Nephron progenitor cell (in vitro differentiated cells): ENCODE measurements at regions not wholly inside any gene's neighbourhood (a gene's known extent, or its start where the extent isn't known, plus 50 kb on each side); places are given as distances from the start of the nearest gene placed in this dataset.

Experiments
- DNase-seq: peaks from one replicate; pipeline ENCODE4 v3.0.0; 2021
- H3K27ac Mint-ChIP-seq: 2 replicates; pipeline ENCODE4 v1.8.0; 2021; ENCODE audit warnings: mild to moderate bottlenecking, moderate library complexity, mixed read lengths
- H3K27me3 Mint-ChIP-seq: 2 replicates; pipeline ENCODE4 v1.8.0; 2021; ENCODE audit warnings: mild to moderate bottlenecking, low read depth, mixed read lengths; ENCODE audit not compliant: poor library complexity
- H3K36me3 Mint-ChIP-seq: 2 replicates; pipeline ENCODE4 v1.8.0; 2021; ENCODE audit warnings: low read depth, mixed read lengths
- H3K4me1 Mint-ChIP-seq: 2 replicates; pipeline ENCODE4 v1.8.0; 2021; ENCODE audit warnings: mixed read lengths
- H3K4me3 Mint-ChIP-seq: 2 replicates; pipeline ENCODE4 v1.8.0; 2021; ENCODE audit warnings: mild to moderate bottlenecking, moderate library complexity, mixed read lengths
- H3K9me3 Mint-ChIP-seq: 2 replicates; pipeline ENCODE4 v1.8.0; 2021; ENCODE audit warnings: mild to moderate bottlenecking, moderate library complexity, mixed read lengths
- TF ChIP-seq, protein P1 (sequence below): fragments of 200-600 bp; sonication (generic); IDR thresholded peaks from 2 replicates; pipeline ENCODE4 v1.5.0; 2021; ENCODE audit warnings: antibody characterized with exemption

DNA sequence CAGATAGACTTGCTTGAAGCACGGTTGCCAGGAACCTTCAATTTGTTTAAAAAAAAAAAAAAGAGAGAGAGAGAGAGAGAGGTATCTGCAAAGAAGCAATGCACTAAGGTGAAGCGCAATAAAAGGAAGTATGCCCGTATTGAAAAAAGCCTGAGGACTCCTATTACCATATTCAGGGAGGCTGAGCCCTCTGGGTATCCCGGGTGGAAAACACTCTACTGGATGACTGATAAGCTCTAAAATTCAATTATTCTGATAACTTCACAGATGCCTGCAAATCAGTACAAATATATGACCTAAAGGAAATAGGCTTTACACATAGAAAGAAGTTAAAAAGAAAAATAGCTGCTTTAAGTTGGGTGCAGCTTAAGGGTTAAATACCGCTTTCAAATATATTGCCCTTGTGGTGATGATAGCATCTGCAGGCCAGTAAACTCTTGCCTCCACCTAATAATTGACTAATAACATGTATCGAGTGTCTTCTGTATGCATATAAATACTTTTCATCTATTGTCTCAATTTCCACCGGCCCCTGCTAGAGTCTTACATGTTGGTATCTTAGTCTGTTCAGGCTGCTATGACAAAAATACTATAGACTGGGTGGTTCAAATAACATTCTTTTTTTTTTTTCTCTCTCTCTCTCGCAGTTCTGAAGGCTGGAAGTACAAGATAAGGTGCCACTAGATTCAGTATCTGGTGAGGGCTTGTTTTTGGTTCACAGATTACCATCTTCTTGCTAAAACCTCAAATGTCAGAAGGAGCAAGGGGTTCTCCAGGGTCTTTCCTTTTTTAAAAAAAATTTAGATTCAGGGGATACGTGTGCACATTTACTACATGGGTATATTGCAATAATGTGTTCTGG, 187.4 kb upstream of the JARID2 start:
- H3K27me3 Mint-ChIP-seq = no peaks in the 10 kb centered on the region
- H3K36me3 Mint-ChIP-seq = no peaks in the 10 kb centered on the region
- H3K4me3 Mint-ChIP-seq = no peak overlapping the region
- H3K9me3 Mint-ChIP-seq = no peaks in the 10 kb centered on the region
- DNase-seq = no peak
- H3K27ac Mint-ChIP-seq = no peak overlapping the region
- TF ChIP-seq, protein P1, sequence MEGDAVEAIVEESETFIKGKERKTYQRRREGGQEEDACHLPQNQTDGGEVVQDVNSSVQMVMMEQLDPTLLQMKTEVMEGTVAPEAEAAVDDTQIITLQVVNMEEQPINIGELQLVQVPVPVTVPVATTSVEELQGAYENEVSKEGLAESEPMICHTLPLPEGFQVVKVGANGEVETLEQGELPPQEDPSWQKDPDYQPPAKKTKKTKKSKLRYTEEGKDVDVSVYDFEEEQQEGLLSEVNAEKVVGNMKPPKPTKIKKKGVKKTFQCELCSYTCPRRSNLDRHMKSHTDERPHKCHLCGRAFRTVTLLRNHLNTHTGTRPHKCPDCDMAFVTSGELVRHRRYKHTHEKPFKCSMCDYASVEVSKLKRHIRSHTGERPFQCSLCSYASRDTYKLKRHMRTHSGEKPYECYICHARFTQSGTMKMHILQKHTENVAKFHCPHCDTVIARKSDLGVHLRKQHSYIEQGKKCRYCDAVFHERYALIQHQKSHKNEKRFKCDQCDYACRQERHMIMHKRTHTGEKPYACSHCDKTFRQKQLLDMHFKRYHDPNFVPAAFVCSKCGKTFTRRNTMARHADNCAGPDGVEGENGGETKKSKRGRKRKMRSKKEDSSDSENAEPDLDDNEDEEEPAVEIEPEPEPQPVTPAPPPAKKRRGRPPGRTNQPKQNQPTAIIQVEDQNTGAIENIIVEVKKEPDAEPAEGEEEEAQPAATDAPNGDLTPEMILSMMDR = peak; percentile 16
- peaks cover 22% of the 10 kb centered on the region for H3K4me1 Mint-ChIP-seq

DNA sequence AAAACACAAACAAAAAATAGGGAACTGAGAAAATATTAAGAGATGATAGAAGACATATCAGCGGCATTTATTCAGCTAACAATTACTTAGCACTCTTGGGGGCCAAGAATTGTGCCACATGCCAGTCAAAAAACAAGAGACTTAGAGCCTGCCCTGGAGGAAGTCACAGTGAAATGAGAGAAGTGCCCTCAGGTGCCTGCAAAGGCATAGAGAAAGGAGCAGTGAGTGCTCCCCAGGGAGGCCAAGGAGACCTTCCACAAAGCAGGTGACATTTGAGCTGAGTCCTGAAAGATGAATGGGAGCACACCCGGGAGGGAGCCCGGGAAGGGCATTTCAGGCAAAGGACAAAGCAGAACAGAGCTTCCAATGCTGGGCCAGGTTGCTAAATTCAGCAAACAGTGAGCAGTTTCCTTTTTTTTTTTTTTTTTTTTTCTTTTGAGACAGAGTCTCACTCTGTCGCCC, 184.7 kb upstream of the JARID2 start:
- H3K36me3 Mint-ChIP-seq = no peaks in the 10 kb centered on the region
- DNase-seq = peak; percentile 32
- peaks cover 36% of the 10 kb centered on the region for H3K4me1 Mint-ChIP-seq
- H3K4me3 Mint-ChIP-seq = no peak overlapping the region
- TF ChIP-seq, protein P1 = no peak
- no peaks in the 10 kb centered on the region for H3K27me3 Mint-ChIP-seq
- peak overlapping the region; percentile 87 for H3K27ac Mint-ChIP-seq
- H3K9me3 Mint-ChIP-seq = peaks cover 5% of the 10 kb centered on the region

DNA sequence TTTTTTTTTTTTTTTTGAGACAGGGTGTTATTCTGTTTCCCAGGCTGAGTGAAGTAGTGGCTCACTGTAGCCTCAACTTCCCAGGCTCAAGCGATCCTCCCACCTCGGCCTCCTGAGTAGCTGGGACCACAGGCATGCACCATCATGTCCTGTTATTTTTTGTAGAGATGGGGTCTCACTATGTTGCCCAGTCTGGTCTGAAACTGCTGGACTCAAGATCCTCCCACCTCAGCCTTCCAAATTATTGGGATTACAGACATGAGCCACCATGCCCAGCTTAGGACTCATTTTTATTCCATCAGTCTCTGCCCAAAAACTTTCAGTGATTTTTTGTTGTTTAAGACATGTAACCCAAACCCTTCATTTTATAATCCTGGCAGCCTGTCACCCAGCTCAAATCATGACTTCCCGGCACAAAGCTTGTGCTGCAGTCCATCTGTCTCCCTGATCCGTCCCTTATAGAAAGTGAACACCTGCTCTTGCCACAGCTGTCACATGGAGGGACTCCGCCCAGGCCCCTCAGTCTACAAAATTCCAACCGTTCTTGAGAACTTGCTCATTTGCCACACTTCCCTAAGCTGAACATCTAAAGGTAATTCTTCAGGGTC, 183.9 kb upstream of the JARID2 start:
- Mint-ChIP-seq H3K27ac (no peak overlapping the region), H3K27me3 (no peaks in the 10 kb centered on the region), H3K4me1 (peaks cover 39% of the 10 kb centered on the region), H3K36me3 (no peaks in the 10 kb centered on the region), H3K9me3 (peaks cover 5% of the 10 kb centered on the region), H3K4me3 (no peak overlapping the region)
- TF ChIP-seq, protein P1 = no peak
- DNase-seq = no peak

DNA sequence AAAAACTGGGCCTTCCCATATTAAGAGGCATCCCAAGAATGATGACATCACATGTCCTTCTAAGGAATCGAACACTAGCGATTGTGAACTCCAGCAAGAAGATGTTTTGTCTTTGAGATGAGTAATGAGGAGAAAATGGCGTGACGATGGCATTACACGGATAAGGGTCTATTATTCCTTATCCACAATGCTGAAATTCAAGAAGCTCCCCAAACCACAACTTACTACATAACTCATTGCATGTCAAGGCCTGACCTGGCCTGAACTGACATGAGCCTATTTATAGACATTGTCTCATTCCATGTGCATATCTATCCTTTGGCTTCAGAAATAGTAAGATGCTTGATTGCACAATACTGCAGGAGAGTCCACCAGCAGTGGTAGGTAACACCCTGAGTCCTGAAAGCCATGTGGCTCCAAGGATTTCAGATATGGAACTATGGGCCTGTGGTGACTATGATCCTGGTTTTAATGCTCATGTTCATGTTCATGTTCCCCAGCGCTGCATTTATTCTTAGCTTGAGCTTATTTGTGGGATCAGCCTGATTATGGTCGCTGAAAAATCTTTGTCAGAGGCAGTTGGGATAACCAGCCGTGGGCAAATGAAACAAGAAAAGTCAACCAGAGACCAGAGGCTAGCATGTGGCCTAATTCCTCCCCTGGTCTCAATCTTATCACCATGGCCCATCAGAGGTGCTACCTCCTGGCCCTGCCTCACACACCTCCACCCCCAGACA, 183.2 kb upstream of the JARID2 start:
- H3K27ac Mint-ChIP-seq = no peak overlapping the region

DNA sequence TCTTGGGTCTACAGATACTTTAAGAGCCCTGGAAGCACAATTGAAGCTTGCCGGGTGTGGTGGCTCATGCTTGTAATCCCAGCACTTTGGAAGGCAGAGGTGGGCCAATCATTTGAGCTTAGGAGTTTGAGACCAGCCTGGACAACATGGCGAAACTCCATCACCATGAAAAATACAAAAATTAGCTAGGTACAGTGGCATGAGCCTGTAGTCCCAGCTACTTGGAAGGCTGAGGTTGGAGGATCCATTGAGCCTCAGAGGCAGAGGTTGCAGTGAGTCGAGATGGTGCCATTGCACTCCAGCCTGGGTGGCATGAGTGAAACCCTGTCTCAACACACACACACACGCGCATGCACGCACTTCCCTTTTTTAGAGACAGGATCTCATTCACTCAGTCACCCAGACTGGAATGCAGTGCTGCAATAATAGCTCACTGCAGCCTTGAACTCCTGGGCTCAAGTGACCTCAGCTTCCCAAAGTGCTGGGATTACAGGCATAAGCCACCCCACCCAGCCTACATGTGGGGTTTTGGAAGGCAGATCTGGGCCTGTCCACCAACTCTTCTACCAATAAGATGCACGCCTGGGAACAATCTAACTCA, 182.5 kb upstream of the JARID2 start:
- Mint-ChIP-seq H3K36me3 (no peaks in the 10 kb centered on the region), H3K9me3 (peaks cover 5% of the 10 kb centered on the region), H3K27me3 (no peaks in the 10 kb centered on the region), H3K4me3 (no peak overlapping the region), H3K27ac (no peak overlapping the region), H3K4me1 (peaks cover 40% of the 10 kb centered on the region)
- TF ChIP-seq, protein P1 = no peak
- DNase-seq = no peak

More for the DNA sequence above, 183.2 kb upstream of the JARID2 start:
- Mint-ChIP-seq H3K4me3 (no peak overlapping the region), H3K27me3 (no peaks in the 10 kb centered on the region), H3K4me1 (peaks cover 40% of the 10 kb centered on the region), H3K36me3 (no peaks in the 10 kb centered on the region), H3K9me3 (peaks cover 5% of the 10 kb centered on the region)
- TF ChIP-seq, protein P1 = no peak
- no peak for DNase-seq
